ENCODE measurements at regions not wholly inside any gene's neighbourhood (a gene's known extent, or its start where the extent isn't known, plus 50 kb on each side); places are given as distances from the start of the nearest gene placed in this dataset.

- dilution Hi-C loops (cut with MboI; ENCODE audit: extremely low pct_ligation_motif_present, low sequenced_read_pairs): no loop called here
- no peak for FAIRE-seq
- Histone ChIP-seq H3K4me2 (ENCODE audit: control insufficient read depth, extremely low read depth, insufficient read depth, low read depth, low read length) (no peak overlapping the region), H3K36me3 (ENCODE audit: control insufficient read depth in 2 of 2, extremely low read depth in 1 of 2, insufficient read depth in 2 of 2, low read length in 2 of 2) (no peaks in the 10 kb centered on the region), H2AFZ (ENCODE audit: control insufficient read depth, low read length) (no peak overlapping the region), H3K9ac (ENCODE audit: control insufficient read depth, extremely low read depth, insufficient read depth, low read length) (no peak overlapping the region), H3K9me1 (ENCODE audit: control insufficient read depth, extremely low read depth, insufficient read depth, low read length) (no peaks in the 10 kb centered on the region), H3K4me1 (ENCODE audit: control insufficient read depth, extremely low read depth, insufficient read depth, low read length) (no peaks in the 10 kb centered on the region), H3K79me2 (ENCODE audit: control insufficient read depth, insufficient read depth, low read length) (no peaks in the 10 kb centered on the region), H3K27me3 (ENCODE audit: control insufficient read depth, extremely low read depth, insufficient read depth, low read length) (no peaks in the 10 kb centered on the region), H3K27ac (ENCODE audit: control insufficient read depth, insufficient read depth, low read length) (no peak overlapping the region), H4K20me1 (ENCODE audit: control insufficient read depth, extremely low read depth, insufficient read depth, low read length) (no peaks in the 10 kb centered on the region), H3K9me3 (ENCODE audit: control insufficient read depth, low read depth, low read length) (no peaks in the 10 kb centered on the region), H3K4me3 (ENCODE audit: control insufficient read depth in 2 of 3, extremely low read depth in 1 of 3, insufficient read depth in 2 of 3, low read depth in 1 of 3, low read length in 3 of 3) (no peak overlapping the region)
- no peak for TF ChIP-seq CTCF (optimal IDR thresholded peaks at IDR 0.05 in 1 of 3, IDR thresholded peaks at IDR 0.05 in 1 of 3, conservative IDR thresholded peaks at IDR 0.05 in 1 of 3; ENCODE audit: extremely low read depth in 1 of 3, insufficient read depth in 2 of 3, low read length in 3 of 3)
- TF ChIP-seq EZH2 (IDR thresholded peaks at IDR 0.05; ENCODE audit: low read length): no peak
- DNase-seq (ENCODE audit: low read depth, low spot score): no peak
These were observed 109.6 kb upstream of the FERMT1 start for GRCh38 chr20:6232436-6232835.

- Histone ChIP-seq H4K20me1 (ENCODE audit: control insufficient read depth, extremely low read depth, insufficient read depth, low read length) (no peaks in the 10 kb centered on the region), H3K9ac (ENCODE audit: control insufficient read depth, extremely low read depth, insufficient read depth, low read length) (no peak overlapping the region), H3K79me2 (ENCODE audit: control insufficient read depth, insufficient read depth, low read length) (no peaks in the 10 kb centered on the region), H3K9me1 (ENCODE audit: control insufficient read depth, extremely low read depth, insufficient read depth, low read length) (no peaks in the 10 kb centered on the region), H3K27me3 (ENCODE audit: control insufficient read depth, extremely low read depth, insufficient read depth, low read length) (no peaks in the 10 kb centered on the region), H3K36me3 (ENCODE audit: control insufficient read depth in 2 of 2, extremely low read depth in 1 of 2, insufficient read depth in 2 of 2, low read length in 2 of 2) (no peaks in the 10 kb centered on the region), H3K4me2 (ENCODE audit: control insufficient read depth, extremely low read depth, insufficient read depth, low read depth, low read length) (no peak overlapping the region), H3K9me3 (ENCODE audit: control insufficient read depth, low read depth, low read length) (no peaks in the 10 kb centered on the region), H3K4me1 (ENCODE audit: control insufficient read depth, extremely low read depth, insufficient read depth, low read length) (no peaks in the 10 kb centered on the region), H3K4me3 (ENCODE audit: control insufficient read depth in 2 of 3, extremely low read depth in 1 of 3, insufficient read depth in 2 of 3, low read depth in 1 of 3, low read length in 3 of 3) (no peak overlapping the region), H3K27ac (ENCODE audit: control insufficient read depth, insufficient read depth, low read length) (no peak overlapping the region), H2AFZ (ENCODE audit: control insufficient read depth, low read length) (no peak overlapping the region)
- DNase-seq (ENCODE audit: low read depth, low spot score) (no peak), FAIRE-seq (no peak)
- TF ChIP-seq EZH2 (IDR thresholded peaks at IDR 0.05; ENCODE audit: low read length) (no peak), CTCF (optimal IDR thresholded peaks at IDR 0.05 in 1 of 3, IDR thresholded peaks at IDR 0.05 in 1 of 3, conservative IDR thresholded peaks at IDR 0.05 in 1 of 3; ENCODE audit: extremely low read depth in 1 of 3, insufficient read depth in 2 of 3, low read length in 3 of 3) (no peak)
- dilution Hi-C loops (cut with MboI; ENCODE audit: extremely low pct_ligation_motif_present, low sequenced_read_pairs): no loop called here
These were observed 108.7 kb upstream of the FERMT1 start for GRCh38 chr20:6231556-6231955.

Measured in keratinocyte (primary cell).